K562 (cell line): ENCODE measurements at regions not wholly inside any gene's neighbourhood (a gene's known extent, or its start where the extent isn't known, plus 50 kb on each side); places are given as distances from the start of the nearest gene placed in this dataset.

Source experiments
- DACH1 ChIP-seq: fragments of 450-650 bp; IDR thresholded peaks from 2 replicates; pipeline ENCODE4 v1.6.1; 2018; ENCODE audit not compliant: partially characterized antibody
- DDX20 ChIP-seq: fragments of 450-650 bp; IDR thresholded peaks from 2 replicates; pipeline ENCODE4 v1.6.1; 2016; ENCODE audit warnings: missing genetic modification characterization, low read depth, mild to moderate bottlenecking, missing compliant biosample characterization, moderate library complexity
- EWSR1 ChIP-seq: fragments of 450-650 bp; IDR thresholded peaks from 2 replicates; pipeline ENCODE4 v1.6.1; 2018; ENCODE audit warnings: borderline replicate concordance, mild to moderate bottlenecking, low read depth, moderate library complexity; ENCODE audit not compliant: partially characterized antibody
- FOXJ3 ChIP-seq: sonication (generic); formaldehyde crosslinking; IDR thresholded peaks from 2 replicates; pipeline ENCODE4 v1.4.0; 2020; ENCODE audit warnings: mild to moderate bottlenecking, missing genetic modification reagents
- FOXP1 ChIP-seq: sonication (generic); formaldehyde crosslinking; IDR thresholded peaks from 2 replicates; pipeline ENCODE4 v1.8.0; 2022; ENCODE audit warnings: mild to moderate bottlenecking, missing genetic modification reagents
- GATAD2A ChIP-seq: fragments of 450-650 bp; IDR thresholded peaks from 2 replicates; pipeline ENCODE4 v1.6.1; 2017
- HCFC1 ChIP-seq: IDR thresholded peaks from 2 replicates; pipeline ENCODE4 v1.6.1; 2012; ENCODE audit warnings: low read depth, low read length, improper control_type of control experiment
- KDM2B ChIP-seq: fragments of 250-450 bp; sonication (Bioruptor Pico); IDR thresholded peaks from 2 replicates; pipeline ENCODE4 v1.8.0; 2021; ENCODE audit warnings: mild to moderate bottlenecking, moderate library complexity
- MAFG ChIP-seq: fragments of 450-650 bp; conservative IDR thresholded peaks from 2 replicates; pipeline ENCODE4 v1.6.1; 2016; ENCODE audit warnings: missing genetic modification characterization, missing compliant biosample characterization
- MEF2A ChIP-seq: IDR thresholded peaks from 2 replicates; pipeline ENCODE4 v1.6.1; 2011; ENCODE audit warnings: low read depth, mild to moderate bottlenecking, low read length, moderate library complexity; ENCODE audit not compliant: control insufficient read depth
- MEF2D ChIP-seq: conservative IDR thresholded peaks from 2 replicates; pipeline ENCODE4 v1.6.1; 2016; ENCODE audit warnings: low read depth, missing genetic modification characterization, missing compliant biosample characterization
- MEIS2 ChIP-seq: fragments of 450-650 bp; IDR thresholded peaks from 2 replicates; pipeline ENCODE4 v1.6.1; 2014; ENCODE audit warnings: mild to moderate bottlenecking; ENCODE audit not compliant: partially characterized antibody
- NCOR1 ChIP-seq: fragments of 450-650 bp; IDR thresholded peaks from 2 replicates; pipeline ENCODE4 v1.6.1; 2016; ENCODE audit warnings: mild to moderate bottlenecking, moderate library complexity
- TFE3 ChIP-seq: fragments of 450-650 bp; formaldehyde crosslinking; IDR thresholded peaks from 2 replicates; pipeline ENCODE4 v1.4.0; 2020; ENCODE audit warnings: mild to moderate bottlenecking, mixed read lengths
- TRIM24 ChIP-seq, 2 experiments: fragments of 450-650 bp; IDR thresholded peaks; 2 replicates each; pipeline ENCODE4 v1.6.1; 2016
- TRIM25 ChIP-seq: fragments of 450-650 bp; IDR thresholded peaks from 2 replicates; pipeline ENCODE4 v1.7.0; 2016; ENCODE audit warnings: borderline replicate concordance
- ZBTB7A ChIP-seq: IDR thresholded peaks from 2 replicates; pipeline ENCODE4 v1.6.1; 2011; ENCODE audit warnings: low read depth, mild to moderate bottlenecking, low read length, moderate library complexity, borderline replicate concordance; ENCODE audit not compliant: control insufficient read depth
- ZKSCAN3 ChIP-seq: fragments of 250-450 bp; sonication (Bioruptor Pico); IDR thresholded peaks from 2 replicates; pipeline ENCODE4 v1.4.0; 2020
- ZNF507 ChIP-seq: conservative IDR thresholded peaks from 2 replicates; pipeline ENCODE4 v1.6.1; 2017; ENCODE audit warnings: missing genetic modification characterization, missing compliant biosample characterization
- ZSCAN29 ChIP-seq: fragments of 450-650 bp; IDR thresholded peaks from 2 replicates; pipeline ENCODE4 v1.6.1; 2017
- TF ChIP-seq, protein P1 (sequence below): fragments of 450-650 bp; IDR thresholded peaks from 2 replicates; pipeline ENCODE4 v1.7.1; 2018; ENCODE audit warnings: mild to moderate bottlenecking, low read depth; ENCODE audit not compliant: partially characterized antibody
- TF ChIP-seq, protein P2 (sequence below), 2 experiments: fragments of 450-650 bp in 1 of 2; IDR thresholded peaks; 2 replicates each; pipeline ENCODE4 v1.6.1; 2011 to 2017; ENCODE audit warnings: low read depth in 2 of 2, antibody characterized with exemption in 1 of 2, borderline replicate concordance in 1 of 2, low read length in 1 of 2, mild to moderate bottlenecking in 1 of 2, mixed read lengths in 1 of 2; ENCODE audit not compliant: control insufficient read depth in 1 of 2

DNA sequence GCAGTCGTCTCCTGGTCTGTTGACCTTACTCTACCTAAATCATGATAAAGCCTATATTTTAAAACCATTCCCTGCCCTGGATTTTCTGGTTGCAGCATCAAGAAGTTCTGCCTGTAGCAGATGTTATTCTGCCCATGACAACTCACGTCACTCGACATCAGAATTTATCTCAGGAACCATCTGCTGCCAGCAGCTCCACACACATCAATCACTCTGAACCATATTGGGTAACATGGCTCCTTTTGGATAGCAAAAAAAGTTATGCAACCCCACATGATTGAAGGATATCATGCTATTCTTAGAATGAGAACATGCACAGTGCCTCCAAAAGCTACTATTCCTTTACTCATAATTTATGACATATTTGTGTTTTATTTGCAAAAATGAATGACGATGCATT, 341.4 kb downstream of the DHRSX start (continued):
- TF ChIP-seq, protein P1, sequence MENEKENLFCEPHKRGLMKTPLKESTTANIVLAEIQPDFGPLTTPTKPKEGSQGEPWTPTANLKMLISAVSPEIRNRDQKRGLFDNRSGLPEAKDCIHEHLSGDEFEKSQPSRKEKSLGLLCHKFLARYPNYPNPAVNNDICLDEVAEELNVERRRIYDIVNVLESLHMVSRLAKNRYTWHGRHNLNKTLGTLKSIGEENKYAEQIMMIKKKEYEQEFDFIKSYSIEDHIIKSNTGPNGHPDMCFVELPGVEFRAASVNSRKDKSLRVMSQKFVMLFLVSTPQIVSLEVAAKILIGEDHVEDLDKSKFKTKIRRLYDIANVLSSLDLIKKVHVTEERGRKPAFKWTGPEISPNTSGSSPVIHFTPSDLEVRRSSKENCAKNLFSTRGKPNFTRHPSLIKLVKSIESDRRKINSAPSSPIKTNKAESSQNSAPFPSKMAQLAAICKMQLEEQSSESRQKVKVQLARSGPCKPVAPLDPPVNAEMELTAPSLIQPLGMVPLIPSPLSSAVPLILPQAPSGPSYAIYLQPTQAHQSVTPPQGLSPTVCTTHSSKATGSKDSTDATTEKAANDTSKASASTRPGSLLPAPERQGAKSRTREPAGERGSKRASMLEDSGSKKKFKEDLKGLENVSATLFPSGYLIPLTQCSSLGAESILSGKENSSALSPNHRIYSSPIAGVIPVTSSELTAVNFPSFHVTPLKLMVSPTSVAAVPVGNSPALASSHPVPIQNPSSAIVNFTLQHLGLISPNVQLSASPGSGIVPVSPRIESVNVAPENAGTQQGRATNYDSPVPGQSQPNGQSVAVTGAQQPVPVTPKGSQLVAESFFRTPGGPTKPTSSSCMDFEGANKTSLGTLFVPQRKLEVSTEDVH, result no peak
- TF ChIP-seq TRIM25, result no peak
- no peak for TF ChIP-seq MAFG (tag)
- TF ChIP-seq HCFC1, result no peak
- peak; percentile 63 to 81; a peak in 3 of 4 replicates for TF ChIP-seq TRIM24 (IDR thresholded peaks at IDR 0.05)
- TF ChIP-seq MEF2A, result 0 out of 2 replicates have a peak, but pooled peaks have one; percentile 15
- no peak for TF ChIP-seq DACH1
- TF ChIP-seq ZNF507, result no peak
- peak; percentile 76 for TF ChIP-seq MEF2D (tag)
- TF ChIP-seq ZKSCAN3, result no peak
- no peak for TF ChIP-seq GATAD2A
- no peak for TF ChIP-seq ZBTB7A
- TF ChIP-seq ZSCAN29, result no peak
- TF ChIP-seq FOXP1 (CRISPR knock-in tag), result no peak
- TF ChIP-seq KDM2B (CRISPR knock-in tag), result no peak
- TF ChIP-seq DDX20 (tag), result no peak
- TF ChIP-seq EWSR1, result no peak
- TF ChIP-seq, protein P2, sequence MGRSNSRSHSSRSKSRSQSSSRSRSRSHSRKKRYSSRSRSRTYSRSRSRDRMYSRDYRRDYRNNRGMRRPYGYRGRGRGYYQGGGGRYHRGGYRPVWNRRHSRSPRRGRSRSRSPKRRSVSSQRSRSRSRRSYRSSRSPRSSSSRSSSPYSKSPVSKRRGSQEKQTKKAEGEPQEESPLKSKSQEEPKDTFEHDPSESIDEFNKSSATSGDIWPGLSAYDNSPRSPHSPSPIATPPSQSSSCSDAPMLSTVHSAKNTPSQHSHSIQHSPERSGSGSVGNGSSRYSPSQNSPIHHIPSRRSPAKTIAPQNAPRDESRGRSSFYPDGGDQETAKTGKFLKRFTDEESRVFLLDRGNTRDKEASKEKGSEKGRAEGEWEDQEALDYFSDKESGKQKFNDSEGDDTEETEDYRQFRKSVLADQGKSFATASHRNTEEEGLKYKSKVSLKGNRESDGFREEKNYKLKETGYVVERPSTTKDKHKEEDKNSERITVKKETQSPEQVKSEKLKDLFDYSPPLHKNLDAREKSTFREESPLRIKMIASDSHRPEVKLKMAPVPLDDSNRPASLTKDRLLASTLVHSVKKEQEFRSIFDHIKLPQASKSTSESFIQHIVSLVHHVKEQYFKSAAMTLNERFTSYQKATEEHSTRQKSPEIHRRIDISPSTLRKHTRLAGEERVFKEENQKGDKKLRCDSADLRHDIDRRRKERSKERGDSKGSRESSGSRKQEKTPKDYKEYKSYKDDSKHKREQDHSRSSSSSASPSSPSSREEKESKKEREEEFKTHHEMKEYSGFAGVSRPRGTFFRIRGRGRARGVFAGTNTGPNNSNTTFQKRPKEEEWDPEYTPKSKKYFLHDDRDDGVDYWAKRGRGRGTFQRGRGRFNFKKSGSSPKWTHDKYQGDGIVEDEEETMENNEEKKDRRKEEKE (IDR thresholded peaks at IDR 0.05; ENCODE audit: borderline replicate concordance in 1 of 2, control insufficient read depth in 1 of 2, low read depth in 2 of 2, low read length in 1 of 2), result no peak
- TF ChIP-seq FOXJ3 (CRISPR knock-in tag), result no peak
- peak; percentile 96 for TF ChIP-seq MEIS2
- no peak for TF ChIP-seq TFE3 (CRISPR knock-in tag)
- peak; percentile 62 for TF ChIP-seq NCOR1
